Suprapubic skin (tissue), 4 donors: ENCODE measurements at regions not wholly inside any gene's neighbourhood (a gene's known extent, or its start where the extent isn't known, plus 50 kb on each side); places are given as distances from the start of the nearest gene placed in this dataset.

Experiments used
- DNase-seq, 2 donors: peaks; one replicate each; pipeline ENCODE4 v3.0.0-alpha.2; 2019; ENCODE audit warnings: low spot score in 2 of 2
- H3K27ac ChIP-seq: fragments of 200-600 bp; sonication (generic); one replicate; pipeline ENCODE4 v1.5.1; 2019
- H3K27me3 ChIP-seq: fragments of 200-600 bp; sonication (generic); one replicate; pipeline ENCODE4 v1.5.1; 2019
- H3K36me3 ChIP-seq: fragments of 200-600 bp; sonication (generic); one replicate; pipeline ENCODE4 v1.5.1; 2019
- H3K4me1 ChIP-seq: fragments of 200-600 bp; sonication (generic); one replicate; pipeline ENCODE4 v1.5.1; 2019
- H3K4me3 ChIP-seq: fragments of 200-600 bp; sonication (generic); one replicate; pipeline ENCODE4 v1.5.1; 2019; ENCODE audit warnings: mild to moderate bottlenecking
- H3K9me3 ChIP-seq: fragments of 200-600 bp; sonication (generic); one replicate; pipeline ENCODE4 v1.5.1; 2019
- CTCF ChIP-seq, 2 donors: fragments of 200-600 bp in 1 of 2; fragments of 450-650 bp in 1 of 2; sonication (generic) in 1 of 2; IDR thresholded peaks; one replicate each; pipeline ENCODE4 v1.5.1; 2016 to 2019; ENCODE audit warnings: antibody characterized with exemption in 2 of 2, mild to moderate bottlenecking in 1 of 2, moderate library complexity in 1 of 2
- EP300 ChIP-seq: sonication (generic); formaldehyde crosslinking; IDR thresholded peaks from one replicate; pipeline ENCODE4 v1.6.1; 2017; ENCODE audit warnings: antibody characterized with exemption
- POLR2A ChIP-seq, 2 donors: fragments of 450-650 bp; IDR thresholded peaks; one replicate each; pipeline ENCODE4 v1.6.1; 2017; ENCODE audit warnings: antibody characterized with exemption in 2 of 2, mild to moderate bottlenecking in 2 of 2, moderate library complexity in 2 of 2
- POLR2AphosphoS5 ChIP-seq, 3 donors: sonication (generic); formaldehyde crosslinking; IDR thresholded peaks; one replicate each; pipeline ENCODE4 v1.6.1; 2017; ENCODE audit warnings: antibody characterized with exemption in 3 of 3
- WGBS: methylation state at CpG from one replicate; pipeline ENCODE4 v1.1.5; 2018; 5-methylcytosine and 5-hydroxymethylcytosine counted together

GRCh38 chr2:210873631-210874030 lies 317.2 kb downstream of the CPS1 start:
- Histone ChIP-seq H3K4me1 (no peaks in the 10 kb centered on the region), H3K36me3 (no peaks in the 10 kb centered on the region), H3K9me3 (no peaks in the 10 kb centered on the region), H3K27me3 (no peaks in the 10 kb centered on the region), H3K4me3 (no peak overlapping the region), H3K27ac (no peak overlapping the region)
- no peak for DNase-seq
- TF ChIP-seq CTCF (IDR thresholded peaks at IDR 0.05) (no peak), POLR2A (IDR thresholded peaks at IDR 0.05) (no peak), POLR2AphosphoS5 (IDR thresholded peaks at IDR 0.05) (no peak), EP300 (no peak)
- 70% methylated on average over 1 of the region's 1 CpG for WGBS

GRCh38 chr2:210884227-210884626 lies 327.8 kb downstream of the CPS1 start:
- Histone ChIP-seq H3K4me1 (no peaks in the 10 kb centered on the region), H3K36me3 (no peaks in the 10 kb centered on the region), H3K4me3 (no peak overlapping the region), H3K27me3 (no peaks in the 10 kb centered on the region), H3K27ac (no peak overlapping the region), H3K9me3 (peaks cover 2% of the 10 kb centered on the region)
- TF ChIP-seq POLR2A (IDR thresholded peaks at IDR 0.05) (no peak), EP300 (no peak), CTCF (IDR thresholded peaks at IDR 0.05) (no peak), POLR2AphosphoS5 (IDR thresholded peaks at IDR 0.05) (no peak)
- DNase-seq = no peak
- 71% methylated on average over 1 of the region's 1 CpG for WGBS

- DNase-seq = no peak
- 88% methylated on average over 6 of the region's 6 CpGs for WGBS
- TF ChIP-seq CTCF (IDR thresholded peaks at IDR 0.05) (no peak), EP300 (no peak), POLR2A (IDR thresholded peaks at IDR 0.05) (no peak), POLR2AphosphoS5 (IDR thresholded peaks at IDR 0.05) (no peak)
- no peak overlapping the region for H3K27ac ChIP-seq
- peaks cover 4% of the 10 kb centered on the region for H3K9me3 ChIP-seq
- H3K36me3 ChIP-seq = no peaks in the 10 kb centered on the region
- H3K4me3 ChIP-seq = no peak overlapping the region
- H3K27me3 ChIP-seq = no peaks in the 10 kb centered on the region
- no peaks in the 10 kb centered on the region for H3K4me1 ChIP-seq
Observed at GRCh38 chr2:210888035-210888434, 331.6 kb downstream of the CPS1 start.

GRCh38 chr2:210895132-210895531 lies 338.7 kb downstream of the CPS1 start:
- H3K27me3 ChIP-seq = no peaks in the 10 kb centered on the region
- no peaks in the 10 kb centered on the region for H3K9me3 ChIP-seq
- H3K36me3 ChIP-seq = no peaks in the 10 kb centered on the region
- whole genome bisulfite sequencing = 79% methylated on average over 5 of the region's 5 CpGs
- no peaks in the 10 kb centered on the region for H3K4me1 ChIP-seq
- TF ChIP-seq CTCF (IDR thresholded peaks at IDR 0.05) (no peak), EP300 (no peak), POLR2AphosphoS5 (IDR thresholded peaks at IDR 0.05) (no peak), POLR2A (IDR thresholded peaks at IDR 0.05) (no peak)
- DNase-seq = no peak
- H3K27ac ChIP-seq = no peak overlapping the region
- H3K4me3 ChIP-seq = no peak overlapping the region

GRCh38 chr2:210899131-210899530 lies 342.7 kb downstream of the CPS1 start:
- TF ChIP-seq EP300 (no peak), POLR2AphosphoS5 (IDR thresholded peaks at IDR 0.05) (no peak), POLR2A (IDR thresholded peaks at IDR 0.05) (no peak), CTCF (IDR thresholded peaks at IDR 0.05) (no peak)
- 93% methylated on average over 3 of the region's 3 CpGs for WGBS
- no peaks in the 10 kb centered on the region for H3K9me3 ChIP-seq
- no peak overlapping the region for H3K27ac ChIP-seq
- no peaks in the 10 kb centered on the region for H3K27me3 ChIP-seq
- no peak overlapping the region for H3K4me3 ChIP-seq
- H3K36me3 ChIP-seq = no peaks in the 10 kb centered on the region
- no peak for DNase-seq
- no peaks in the 10 kb centered on the region for H3K4me1 ChIP-seq
